Activated CD8-positive, alpha-beta T cell treated with anti-CD3 and anti-CD28 coated beads for 36 hours (primary cell): ENCODE measurements at regions not wholly inside any gene's neighbourhood (a gene's known extent, or its start where the extent isn't known, plus 50 kb on each side); places are given as distances from the start of the nearest gene placed in this dataset.

Experiments used
- ATAC-seq: fragments of 200-7000 bp; cut with Tn5 transposase; one replicate; pipeline ENCODE4 v1.10.0; 2021; ENCODE audit warnings: mild to moderate bottlenecking, moderate library complexity
- CTCF ChIA-PET: fragments of 350-600 bp; sonication (Branson Sonifier 250); formaldehyde crosslinking; loops from one replicate; lab custom pipeline; 2021; ENCODE audit warnings: antibody characterized with exemption; lab: Charles Lee
- POLR2A ChIA-PET: fragments of 350-600 bp; sonication (Branson Sonifier 250); formaldehyde crosslinking; loops from one replicate; lab custom pipeline; 2021; ENCODE audit warnings: antibody characterized with exemption; lab: Charles Lee
- DNase-seq: peaks from one replicate; pipeline ENCODE4 v3.0.0-alpha.2; 2020
- H3K27ac Mint-ChIP-seq: one replicate; pipeline ENCODE4 v1.8.0; 2021; ENCODE audit warnings: mild to moderate bottlenecking, mixed read lengths
- H3K27me3 Mint-ChIP-seq: one replicate; pipeline ENCODE4 v1.8.0; 2021; ENCODE audit warnings: mixed read lengths
- H3K36me3 Mint-ChIP-seq: one replicate; pipeline ENCODE4 v1.8.0; 2021; ENCODE audit warnings: low read depth, mixed read lengths
- H3K4me1 Mint-ChIP-seq: one replicate; pipeline ENCODE4 v1.8.0; 2021; ENCODE audit warnings: low read depth, mixed read lengths
- H3K4me3 Mint-ChIP-seq: one replicate; pipeline ENCODE4 v1.8.0; 2021; ENCODE audit warnings: mild to moderate bottlenecking, moderate library complexity, mixed read lengths
- H3K9me3 Mint-ChIP-seq: one replicate; pipeline ENCODE4 v1.8.0; 2021; ENCODE audit warnings: mixed read lengths
- intact Hi-C: fragments of 100-400 bp; cut with micrococcal nuclease; formaldehyde crosslinking; loops from one replicate; pipeline ENCODE4 v1.10.0; 2022
- TF ChIP-seq, protein P1 (sequence below): fragments of 200-600 bp; IDR thresholded peaks from one replicate; pipeline ENCODE4 v1.8.0; 2022; ENCODE audit warnings: antibody characterized with exemption, mild to moderate bottlenecking

GRCh38 chr10:63720072-63720537 lies 198.9 kb downstream of the REEP3 start:
- ChIA-PET POLR2A (no interaction called here), CTCF (interaction anchor here (0.6 to 8.4 kb wide), 103 partner anchors 8 to 1281 kb away, joined by 3 to 215 read pairs (median 4); partner anchors contain the start of gene NRBF2)
- Mint-ChIP-seq H3K4me3 (no peak overlapping the region), H3K27me3 (peaks cover 7% of the 10 kb centered on the region), H3K4me1 (peaks cover 13% of the 10 kb centered on the region), H3K27ac (no peak overlapping the region), H3K36me3 (no peaks in the 10 kb centered on the region), H3K9me3 (no peaks in the 10 kb centered on the region)
- ATAC-seq = peak; percentile 86
- TF ChIP-seq, protein P1, sequence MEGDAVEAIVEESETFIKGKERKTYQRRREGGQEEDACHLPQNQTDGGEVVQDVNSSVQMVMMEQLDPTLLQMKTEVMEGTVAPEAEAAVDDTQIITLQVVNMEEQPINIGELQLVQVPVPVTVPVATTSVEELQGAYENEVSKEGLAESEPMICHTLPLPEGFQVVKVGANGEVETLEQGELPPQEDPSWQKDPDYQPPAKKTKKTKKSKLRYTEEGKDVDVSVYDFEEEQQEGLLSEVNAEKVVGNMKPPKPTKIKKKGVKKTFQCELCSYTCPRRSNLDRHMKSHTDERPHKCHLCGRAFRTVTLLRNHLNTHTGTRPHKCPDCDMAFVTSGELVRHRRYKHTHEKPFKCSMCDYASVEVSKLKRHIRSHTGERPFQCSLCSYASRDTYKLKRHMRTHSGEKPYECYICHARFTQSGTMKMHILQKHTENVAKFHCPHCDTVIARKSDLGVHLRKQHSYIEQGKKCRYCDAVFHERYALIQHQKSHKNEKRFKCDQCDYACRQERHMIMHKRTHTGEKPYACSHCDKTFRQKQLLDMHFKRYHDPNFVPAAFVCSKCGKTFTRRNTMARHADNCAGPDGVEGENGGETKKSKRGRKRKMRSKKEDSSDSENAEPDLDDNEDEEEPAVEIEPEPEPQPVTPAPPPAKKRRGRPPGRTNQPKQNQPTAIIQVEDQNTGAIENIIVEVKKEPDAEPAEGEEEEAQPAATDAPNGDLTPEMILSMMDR = peak; percentile 99
- peak; percentile 66 for DNase-seq
- intact Hi-C loops = loop anchor here (5.0 kb wide), 2 partner anchors 503 to 548 kb away; no protein-coding TSS in a partner anchor

- Mint-ChIP-seq H3K27ac (no peak overlapping the region), H3K27me3 (peaks cover 8% of the 10 kb centered on the region), H3K9me3 (no peaks in the 10 kb centered on the region), H3K36me3 (no peaks in the 10 kb centered on the region), H3K4me1 (peaks cover 13% of the 10 kb centered on the region), H3K4me3 (no peak overlapping the region)
- ChIA-PET CTCF (interaction anchor here (0.6 to 8.4 kb wide), 101 partner anchors 8 to 1282 kb away, joined by 3 to 215 read pairs (median 4); partner anchors contain the start of gene NRBF2), POLR2A (no interaction called here)
- intact Hi-C loops = loop anchor here (5.0 kb wide), 2 partner anchors 503 to 548 kb away; no protein-coding TSS in a partner anchor
- TF ChIP-seq, protein P1 = no peak
- DNase-seq (no peak), ATAC-seq (no peak)
Measured at GRCh38 chr10:63720676-63721075, 199.5 kb downstream of the REEP3 start.

- POLR2A ChIA-PET = no interaction called here
Measured at GRCh38 chr10:63722537-63722936, 201.3 kb downstream of the REEP3 start.

GRCh38 chr10:63723320-63723719 lies 202.1 kb downstream of the REEP3 start:
- TF ChIP-seq, protein P1 = no peak
- ATAC-seq = no peak
- Mint-ChIP-seq H3K4me1 (peaks cover 7% of the 10 kb centered on the region), H3K27ac (no peak overlapping the region), H3K36me3 (no peaks in the 10 kb centered on the region), H3K4me3 (no peak overlapping the region), H3K9me3 (no peaks in the 10 kb centered on the region), H3K27me3 (peaks cover 27% of the 10 kb centered on the region)
- CTCF ChIA-PET = interaction anchor here (0.8 to 1.5 kb wide), 7 partner anchors 10 to 563 kb away, joined by 3 to 14 read pairs (median 3); no protein-coding TSS in a partner anchor
- no peak for DNase-seq
- POLR2A ChIA-PET = no interaction called here
- intact Hi-C loops = loop anchor here (5.0 kb wide), 2 partner anchors 506 to 551 kb away; no protein-coding TSS in a partner anchor

More at GRCh38 chr10:63722537-63722936, 201.3 kb downstream of the REEP3 start:
- peaks cover 7% of the 10 kb centered on the region for H3K4me1 Mint-ChIP-seq
- TF ChIP-seq, protein P1 = no peak
- intact Hi-C loops = loop anchor here (5.0 kb wide), 2 partner anchors 505 to 550 kb away; no protein-coding TSS in a partner anchor
- CTCF ChIA-PET = interaction anchor here (0.9 to 8.4 kb wide), 3 partner anchors 9 to 556 kb away, joined by 3 to 215 read pairs (median 3); no protein-coding TSS in a partner anchor
- H3K9me3 Mint-ChIP-seq = no peaks in the 10 kb centered on the region
- no peak overlapping the region for H3K4me3 Mint-ChIP-seq
- ATAC-seq (no peak), DNase-seq (no peak)
- H3K27me3 Mint-ChIP-seq = peaks cover 22% of the 10 kb centered on the region
- no peak overlapping the region for H3K27ac Mint-ChIP-seq
- H3K36me3 Mint-ChIP-seq = no peaks in the 10 kb centered on the region

- Mint-ChIP-seq H3K9me3 (no peaks in the 10 kb centered on the region), H3K4me3 (no peak overlapping the region), H3K4me1 (peaks cover 7% of the 10 kb centered on the region), H3K36me3 (no peaks in the 10 kb centered on the region), H3K27me3 (peaks cover 27% of the 10 kb centered on the region), H3K27ac (no peak overlapping the region)
- DNase-seq = no peak
- no peak for ATAC-seq
- POLR2A ChIA-PET = no interaction called here
- intact Hi-C loops = loop anchor here (5.0 kb wide), 2 partner anchors 506 to 551 kb away; no protein-coding TSS in a partner anchor
- TF ChIP-seq, protein P1 = no peak
- CTCF ChIA-PET = interaction anchor here (0.8 to 1.5 kb wide), 6 partner anchors 90 to 563 kb away, joined by 3 to 14 read pairs (median 3); no protein-coding TSS in a partner anchor
Measured at GRCh38 chr10:63723741-63724140, 202.5 kb downstream of the REEP3 start.
